ENCODE measurements at regions not wholly inside any gene's neighbourhood (a gene's known extent, or its start where the extent isn't known, plus 50 kb on each side); places are given as distances from the start of the nearest gene placed in this dataset.

GRCh38 chr16:79480929-79481328 is 119.6 kb downstream of the MAF start:
- no peak for TF ChIP-seq CTCF (IDR thresholded peaks at IDR 0.05; ENCODE audit: low read length)
- no peak for TF ChIP-seq EZH2 (optimal IDR thresholded peaks at IDR 0.05; ENCODE audit: low read depth, low read length)

Data from MM.1S (cell line).